ENCODE measurements at regions not wholly inside any gene's neighbourhood (a gene's known extent, or its start where the extent isn't known, plus 50 kb on each side); places are given as distances from the start of the nearest gene placed in this dataset.

GRCh38 chr4:147378780-147379179, 102.1 kb upstream of the EDNRA start:
- no peaks in the 10 kb centered on the region for H3K4me1 Mint-ChIP-seq
- ATAC-seq (ENCODE audit: low read depth) = no peak
- peaks cover 1% of the 10 kb centered on the region for H3K36me3 Mint-ChIP-seq
- no peak overlapping the region for H3K27ac Mint-ChIP-seq
- peaks cover 8% of the 10 kb centered on the region for H3K9me3 Mint-ChIP-seq
- no peaks in the 10 kb centered on the region for H3K27me3 Mint-ChIP-seq
- no peak for DNase-seq (ENCODE audit: low spot score in 2 of 2)
- H3K4me3 Mint-ChIP-seq = no peak overlapping the region

GRCh38 chr4:147381749-147382148, 99.1 kb upstream of the EDNRA start:
- H3K4me1 Mint-ChIP-seq = no peaks in the 10 kb centered on the region
- no peak for ATAC-seq (ENCODE audit: low read depth)

GRCh38 chr4:147388018-147388417, 92.9 kb upstream of the EDNRA start:
- Mint-ChIP-seq H3K4me3 (no peak overlapping the region), H3K27me3 (no peaks in the 10 kb centered on the region), H3K36me3 (no peaks in the 10 kb centered on the region), H3K4me1 (no peaks in the 10 kb centered on the region), H3K27ac (no peak overlapping the region), H3K9me3 (peaks cover 7% of the 10 kb centered on the region)
- ATAC-seq (ENCODE audit: low read depth) (no peak), DNase-seq (ENCODE audit: low spot score in 2 of 2) (no peak)

More at GRCh38 chr4:147381749-147382148, 99.1 kb upstream of the EDNRA start:
- Mint-ChIP-seq H3K9me3 (peaks cover 4% of the 10 kb centered on the region), H3K36me3 (peaks cover 1% of the 10 kb centered on the region), H3K27me3 (no peaks in the 10 kb centered on the region), H3K27ac (no peak overlapping the region), H3K4me3 (no peak overlapping the region)
- DNase-seq (ENCODE audit: low spot score in 2 of 2) = no peak

GRCh38 chr4:147396105-147396504, 84.8 kb upstream of the EDNRA start:
- Mint-ChIP-seq H3K9me3 (peaks cover 4% of the 10 kb centered on the region), H3K27ac (no peak overlapping the region)

GRCh38 chr4:147398556-147398955, 82.3 kb upstream of the EDNRA start:
- H3K27me3 Mint-ChIP-seq = no peaks in the 10 kb centered on the region
- peaks cover 2% of the 10 kb centered on the region for H3K9me3 Mint-ChIP-seq

More at GRCh38 chr4:147396105-147396504, 84.8 kb upstream of the EDNRA start:
- DNase-seq (ENCODE audit: low spot score in 2 of 2) (no peak), ATAC-seq (ENCODE audit: low read depth) (no peak)
- no peaks in the 10 kb centered on the region for H3K4me1 Mint-ChIP-seq
- H3K36me3 Mint-ChIP-seq = no peaks in the 10 kb centered on the region
- H3K4me3 Mint-ChIP-seq = no peak overlapping the region
- H3K27me3 Mint-ChIP-seq = no peaks in the 10 kb centered on the region

GRCh38 chr4:147400721-147401120, 80.2 kb upstream of the EDNRA start:
- Mint-ChIP-seq H3K27me3 (no peaks in the 10 kb centered on the region), H3K27ac (no peak overlapping the region), H3K4me3 (no peak overlapping the region), H3K36me3 (no peaks in the 10 kb centered on the region), H3K9me3 (peaks cover 6% of the 10 kb centered on the region), H3K4me1 (no peaks in the 10 kb centered on the region)
- ATAC-seq (ENCODE audit: low read depth) (no peak), DNase-seq (ENCODE audit: low spot score in 2 of 2) (no peak)

More at GRCh38 chr4:147398556-147398955, 82.3 kb upstream of the EDNRA start:
- DNase-seq (ENCODE audit: low spot score in 2 of 2) (no peak), ATAC-seq (ENCODE audit: low read depth) (no peak)
- Mint-ChIP-seq H3K27ac (no peak overlapping the region), H3K36me3 (no peaks in the 10 kb centered on the region), H3K4me3 (no peak overlapping the region), H3K4me1 (no peaks in the 10 kb centered on the region)

GRCh38 chr4:147401221-147401620, 79.7 kb upstream of the EDNRA start:
- ATAC-seq (ENCODE audit: low read depth) (no peak), DNase-seq (ENCODE audit: low spot score in 2 of 2) (no peak)
- Mint-ChIP-seq H3K4me3 (no peak overlapping the region), H3K4me1 (no peaks in the 10 kb centered on the region), H3K27ac (no peak overlapping the region), H3K9me3 (peaks cover 6% of the 10 kb centered on the region), H3K27me3 (no peaks in the 10 kb centered on the region), H3K36me3 (no peaks in the 10 kb centered on the region)

GRCh38 chr4:147407261-147408045, 73.4 kb upstream of the EDNRA start:
- Mint-ChIP-seq H3K9me3 (peaks cover 4% of the 10 kb centered on the region), H3K4me3 (no peak overlapping the region), H3K4me1 (no peaks in the 10 kb centered on the region), H3K36me3 (no peaks in the 10 kb centered on the region), H3K27ac (no peak overlapping the region), H3K27me3 (no peaks in the 10 kb centered on the region)
- DNase-seq (ENCODE audit: low spot score in 2 of 2) (no peak), ATAC-seq (ENCODE audit: low read depth) (no peak)

GRCh38 chr4:147408189-147408588, 72.7 kb upstream of the EDNRA start:
- H3K36me3 Mint-ChIP-seq = no peaks in the 10 kb centered on the region
- H3K4me3 Mint-ChIP-seq = no peak overlapping the region
- no peaks in the 10 kb centered on the region for H3K27me3 Mint-ChIP-seq
- peaks cover 6% of the 10 kb centered on the region for H3K9me3 Mint-ChIP-seq
- no peaks in the 10 kb centered on the region for H3K4me1 Mint-ChIP-seq
- no peak for DNase-seq (ENCODE audit: low spot score in 2 of 2)
- ATAC-seq (ENCODE audit: low read depth) = no peak
- H3K27ac Mint-ChIP-seq = no peak overlapping the region

- ATAC-seq (ENCODE audit: low read depth) = no peak
- no peaks in the 10 kb centered on the region for H3K4me1 Mint-ChIP-seq
- no peak for DNase-seq (ENCODE audit: low spot score in 2 of 2)
Observed at GRCh38 chr4:147409350-147409749, 71.5 kb upstream of the EDNRA start.

GRCh38 chr4:147418226-147418625, 62.7 kb upstream of the EDNRA start:
- no peak for ATAC-seq (ENCODE audit: low read depth)
- H3K4me3 Mint-ChIP-seq = no peak overlapping the region
- H3K36me3 Mint-ChIP-seq = no peaks in the 10 kb centered on the region
- no peak for DNase-seq (ENCODE audit: low spot score in 2 of 2)
- H3K27ac Mint-ChIP-seq = no peak overlapping the region
- peaks cover 8% of the 10 kb centered on the region for H3K9me3 Mint-ChIP-seq
- no peaks in the 10 kb centered on the region for H3K27me3 Mint-ChIP-seq
- no peaks in the 10 kb centered on the region for H3K4me1 Mint-ChIP-seq

More at GRCh38 chr4:147409350-147409749, 71.5 kb upstream of the EDNRA start:
- Mint-ChIP-seq H3K27me3 (no peaks in the 10 kb centered on the region), H3K27ac (no peak overlapping the region), H3K36me3 (no peaks in the 10 kb centered on the region), H3K9me3 (peaks cover 8% of the 10 kb centered on the region), H3K4me3 (no peak overlapping the region)

GRCh38 chr4:147421456-147421855, 59.4 kb upstream of the EDNRA start:
- no peak overlapping the region for H3K4me3 Mint-ChIP-seq
- H3K27ac Mint-ChIP-seq = no peak overlapping the region
- peaks cover 2% of the 10 kb centered on the region for H3K9me3 Mint-ChIP-seq
- H3K27me3 Mint-ChIP-seq = no peaks in the 10 kb centered on the region
- H3K36me3 Mint-ChIP-seq = no peaks in the 10 kb centered on the region
- ATAC-seq (ENCODE audit: low read depth) (no peak), DNase-seq (ENCODE audit: low spot score in 2 of 2) (no peak)
- no peaks in the 10 kb centered on the region for H3K4me1 Mint-ChIP-seq

- no peaks in the 10 kb centered on the region for H3K4me1 Mint-ChIP-seq
- H3K27ac Mint-ChIP-seq = no peak overlapping the region
- DNase-seq (ENCODE audit: low spot score in 2 of 2) (no peak), ATAC-seq (ENCODE audit: low read depth) (no peak)
- H3K36me3 Mint-ChIP-seq = no peaks in the 10 kb centered on the region
- peaks cover 2% of the 10 kb centered on the region for H3K9me3 Mint-ChIP-seq
- H3K4me3 Mint-ChIP-seq = no peak overlapping the region
- H3K27me3 Mint-ChIP-seq = no peaks in the 10 kb centered on the region
Observed at GRCh38 chr4:147423229-147423628, 57.7 kb upstream of the EDNRA start.

GRCh38 chr4:147425019-147425418, 55.9 kb upstream of the EDNRA start:
- ATAC-seq (ENCODE audit: low read depth) = no peak
- H3K27me3 Mint-ChIP-seq = no peaks in the 10 kb centered on the region
- H3K4me3 Mint-ChIP-seq = no peak overlapping the region
- H3K9me3 Mint-ChIP-seq = peaks cover 2% of the 10 kb centered on the region
- H3K4me1 Mint-ChIP-seq = no peaks in the 10 kb centered on the region
- H3K27ac Mint-ChIP-seq = no peak overlapping the region
- no peaks in the 10 kb centered on the region for H3K36me3 Mint-ChIP-seq
- no peak for DNase-seq (ENCODE audit: low spot score in 2 of 2)

GRCh38 chr4:147428583-147428982, 52.3 kb upstream of the EDNRA start:
- H3K4me1 Mint-ChIP-seq = no peaks in the 10 kb centered on the region
- peaks cover 8% of the 10 kb centered on the region for H3K9me3 Mint-ChIP-seq
- DNase-seq (ENCODE audit: low spot score in 2 of 2) (no peak), ATAC-seq (ENCODE audit: low read depth) (no peak)
- H3K4me3 Mint-ChIP-seq = no peak overlapping the region
- H3K36me3 Mint-ChIP-seq = no peaks in the 10 kb centered on the region
- H3K27me3 Mint-ChIP-seq = no peaks in the 10 kb centered on the region
- no peak overlapping the region for H3K27ac Mint-ChIP-seq

Data from memory B cell (primary cell).